ENCODE measurements at regions not wholly inside any gene's neighbourhood (a gene's known extent, or its start where the extent isn't known, plus 50 kb on each side); places are given as distances from the start of the nearest gene placed in this dataset.
"Not testable (repeated sequence)": the region's sequence is repeated elsewhere in the genome, so short reads cannot be mapped to it uniquely, and the experiment has no call there.

DNA sequence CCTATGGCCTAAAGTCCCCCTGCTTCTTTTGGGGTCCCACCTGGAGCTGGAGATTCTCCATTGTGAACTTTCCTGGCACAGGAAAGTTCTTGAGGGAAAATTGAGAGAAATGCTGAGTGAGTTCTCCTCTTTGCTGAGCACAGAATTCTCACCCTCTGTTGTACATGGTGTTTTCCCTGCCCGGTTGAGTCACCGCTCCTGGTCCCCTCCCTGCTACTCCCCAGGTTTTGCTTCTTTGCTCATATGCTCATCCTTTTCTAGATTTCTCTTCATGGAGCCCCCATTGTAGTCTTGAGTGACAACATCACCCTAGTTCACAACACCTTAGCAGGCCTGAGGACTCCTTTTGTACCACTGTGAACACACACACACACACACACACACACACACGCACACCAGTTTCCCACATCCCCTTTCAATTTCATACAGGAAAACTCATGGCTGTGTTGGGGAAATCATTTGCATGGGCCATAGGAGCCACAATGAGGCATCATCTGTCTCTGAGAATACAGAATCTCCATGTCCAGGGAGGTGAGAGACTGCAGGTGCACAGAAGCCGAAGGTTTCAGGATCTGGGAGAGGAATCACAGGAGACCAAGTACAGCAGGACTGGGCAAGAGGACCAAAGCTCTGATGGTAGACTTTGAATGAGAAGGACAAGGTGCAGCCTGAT lies 585.3 kb downstream of the GOLGA6L6 start:
- no peak overlapping the region for H3K4me3 ChIP-seq
- no peaks in the 10 kb centered on the region for H3K36me3 ChIP-seq (ENCODE audit: low read depth, missing control alignments)
- no peak for DNase-seq
- no peaks in the 10 kb centered on the region for H3K27me3 ChIP-seq
- no peak overlapping the region for H3K27ac ChIP-seq
- WGBS, 2 donors: 62 to 68% methylated on average over 4 of the region's 4 CpGs
- TF ChIP-seq, protein P1, sequence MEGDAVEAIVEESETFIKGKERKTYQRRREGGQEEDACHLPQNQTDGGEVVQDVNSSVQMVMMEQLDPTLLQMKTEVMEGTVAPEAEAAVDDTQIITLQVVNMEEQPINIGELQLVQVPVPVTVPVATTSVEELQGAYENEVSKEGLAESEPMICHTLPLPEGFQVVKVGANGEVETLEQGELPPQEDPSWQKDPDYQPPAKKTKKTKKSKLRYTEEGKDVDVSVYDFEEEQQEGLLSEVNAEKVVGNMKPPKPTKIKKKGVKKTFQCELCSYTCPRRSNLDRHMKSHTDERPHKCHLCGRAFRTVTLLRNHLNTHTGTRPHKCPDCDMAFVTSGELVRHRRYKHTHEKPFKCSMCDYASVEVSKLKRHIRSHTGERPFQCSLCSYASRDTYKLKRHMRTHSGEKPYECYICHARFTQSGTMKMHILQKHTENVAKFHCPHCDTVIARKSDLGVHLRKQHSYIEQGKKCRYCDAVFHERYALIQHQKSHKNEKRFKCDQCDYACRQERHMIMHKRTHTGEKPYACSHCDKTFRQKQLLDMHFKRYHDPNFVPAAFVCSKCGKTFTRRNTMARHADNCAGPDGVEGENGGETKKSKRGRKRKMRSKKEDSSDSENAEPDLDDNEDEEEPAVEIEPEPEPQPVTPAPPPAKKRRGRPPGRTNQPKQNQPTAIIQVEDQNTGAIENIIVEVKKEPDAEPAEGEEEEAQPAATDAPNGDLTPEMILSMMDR (IDR thresholded peaks at IDR 0.05): no peak
- TF ChIP-seq POLR2A (IDR thresholded peaks at IDR 0.05): no peak
- intact Hi-C loops (cut with DNase I; ENCODE audit: low total_unique reads): no loop called here
- no peaks in the 10 kb centered on the region for H3K4me1 ChIP-seq
- no peaks in the 10 kb centered on the region for H3K9me3 ChIP-seq

DNA sequence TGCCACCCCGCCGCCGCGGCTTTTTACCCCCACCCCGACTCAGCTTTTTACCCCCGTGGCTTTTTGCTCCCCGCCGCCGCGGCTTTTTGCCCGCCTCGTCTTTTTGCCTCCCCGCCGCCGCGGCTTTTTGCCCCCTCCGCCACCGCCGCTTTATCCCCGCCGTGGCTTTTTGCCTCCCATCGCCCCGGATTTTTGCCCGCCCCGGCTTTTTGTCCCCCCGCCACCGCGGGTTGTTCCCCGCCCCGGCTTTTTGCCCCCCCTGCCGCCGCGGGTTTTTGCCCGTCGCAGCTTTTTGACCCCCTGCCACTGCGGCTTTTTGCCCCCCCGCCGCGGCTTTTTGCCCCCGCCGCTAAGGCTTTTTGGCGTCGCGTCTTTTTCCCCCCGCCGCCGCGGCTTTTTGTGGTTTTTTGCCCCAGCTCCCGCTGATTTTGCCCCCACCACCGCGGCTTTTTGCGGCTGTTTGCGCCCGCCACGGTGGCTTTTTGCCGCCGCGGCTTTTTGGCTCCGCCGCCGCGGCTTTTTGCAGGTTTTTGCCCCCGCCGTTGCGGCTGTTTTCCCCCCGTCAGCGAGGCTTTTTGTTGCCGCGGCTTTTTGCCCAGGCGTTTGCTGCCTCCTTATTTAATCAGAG lies 597.2 kb downstream of the GOLGA6L6 start:
- TF ChIP-seq POLR2A (IDR thresholded peaks at IDR 0.05): no peak
- TF ChIP-seq, protein P1 (IDR thresholded peaks at IDR 0.05): no peak
- Histone ChIP-seq H3K36me3 (ENCODE audit: low read depth, missing control alignments) (no peaks in the 10 kb centered on the region), H3K4me1 (no peaks in the 10 kb centered on the region), H3K9me3 (no peaks in the 10 kb centered on the region), H3K27me3 (no peaks in the 10 kb centered on the region), H3K4me3 (peak overlapping the region; percentile 46 to 51), H3K27ac (peak overlapping the region; percentile 44 to 53)
- WGBS, 2 donors: 25 to 35% methylated on average over 56 to 70 of the region's 70 CpGs
- intact Hi-C loops (cut with DNase I; ENCODE audit: low total_unique reads): no loop called here
- DNase-seq: no peak

DNA sequence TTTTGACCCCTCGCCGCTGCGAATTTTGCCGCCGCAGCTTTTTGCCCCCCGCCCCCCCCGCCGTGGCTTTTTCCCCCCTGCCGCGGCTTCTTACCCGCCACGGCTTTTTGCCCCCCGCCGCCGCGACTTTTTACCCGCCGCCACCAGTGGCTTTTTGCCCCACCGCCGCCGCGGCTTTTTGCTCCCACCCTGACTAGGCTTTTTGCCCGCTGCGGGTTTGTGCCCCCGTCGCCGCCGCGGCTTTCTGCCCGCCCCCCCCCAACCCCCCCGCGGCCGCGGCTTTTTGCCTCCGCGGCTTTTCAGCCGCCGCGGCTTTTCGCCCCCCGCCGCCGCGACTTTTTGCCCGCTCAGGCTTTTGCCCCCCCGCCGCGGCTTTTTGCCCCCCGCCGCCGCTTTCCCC lies 598.1 kb downstream of the GOLGA6L6 start:
- Histone ChIP-seq H3K36me3 (ENCODE audit: low read depth, missing control alignments) (no peaks in the 10 kb centered on the region), H3K27ac (peak overlapping the region in 1 of 2 donors; percentile 44), H3K27me3 (no peaks in the 10 kb centered on the region), H3K4me1 (no peaks in the 10 kb centered on the region), H3K9me3 (no peaks in the 10 kb centered on the region), H3K4me3 (peak overlapping the region; percentile 46 to 51)
- 27 to 30% methylated on average over 32 to 50 of the region's 51 CpGs for WGBS, 2 donors
- TF ChIP-seq, protein P1 (IDR thresholded peaks at IDR 0.05): no peak
- no peak for TF ChIP-seq POLR2A (IDR thresholded peaks at IDR 0.05)
- intact Hi-C loops (cut with DNase I; ENCODE audit: low total_unique reads): no loop called here
- DNase-seq: peak; percentile 14

DNA sequence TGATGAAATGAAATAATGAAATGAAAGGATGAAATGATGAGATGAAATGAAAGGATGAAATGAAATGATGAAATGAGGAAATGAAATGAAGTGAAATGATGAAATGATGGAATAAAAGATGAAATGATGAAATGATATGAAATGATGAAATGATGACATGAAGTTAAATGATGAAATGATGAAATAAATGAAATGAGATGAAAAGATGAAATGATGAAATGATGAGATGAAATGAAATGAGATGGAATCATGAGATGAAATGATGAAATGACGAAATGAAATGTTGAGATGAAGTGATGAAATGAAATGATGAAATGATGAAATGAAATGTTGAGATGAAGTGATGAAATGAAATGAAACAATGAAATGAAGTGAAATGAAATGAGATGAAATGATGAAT lies 638.3 kb downstream of the GOLGA6L6 start:
- H3K27ac ChIP-seq; H3K36me3 ChIP-seq (ENCODE audit: low read depth, missing control alignments); intact Hi-C loops (cut with DNase I; ENCODE audit: low total_unique reads); H3K9me3 ChIP-seq; H3K4me1 ChIP-seq; H3K4me3 ChIP-seq; H3K27me3 ChIP-seq; DNase-seq: not testable (repeated sequence)
- WGBS, 2 donors: 33 to 54% methylated on average over 1 of the region's 1 CpG

DNA sequence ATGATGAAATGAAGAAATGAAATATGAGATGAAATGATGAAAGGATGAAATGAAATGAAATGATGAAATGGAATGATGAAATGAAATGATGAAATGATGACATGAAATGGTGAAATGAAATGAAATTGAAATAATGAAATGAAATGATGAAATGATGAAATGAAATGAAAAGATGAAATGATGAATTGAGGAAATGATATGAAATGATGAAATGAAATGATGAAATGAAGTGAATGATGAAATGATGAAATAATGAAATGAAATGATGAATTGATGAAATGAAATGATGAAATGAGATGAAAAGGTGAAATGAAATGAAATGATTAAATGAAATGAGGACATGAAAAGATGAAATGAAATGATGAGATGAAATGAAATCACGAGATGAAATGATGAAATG lies 639.2 kb downstream of the GOLGA6L6 start:
- H3K27me3 ChIP-seq; H3K4me3 ChIP-seq; H3K9me3 ChIP-seq; H3K36me3 ChIP-seq (ENCODE audit: low read depth, missing control alignments); DNase-seq; H3K4me1 ChIP-seq; H3K27ac ChIP-seq; intact Hi-C loops (cut with DNase I; ENCODE audit: low total_unique reads): not testable (repeated sequence)
- WGBS, 2 donors: 54 to 55% methylated on average over 1 of the region's 1 CpG

DNA sequence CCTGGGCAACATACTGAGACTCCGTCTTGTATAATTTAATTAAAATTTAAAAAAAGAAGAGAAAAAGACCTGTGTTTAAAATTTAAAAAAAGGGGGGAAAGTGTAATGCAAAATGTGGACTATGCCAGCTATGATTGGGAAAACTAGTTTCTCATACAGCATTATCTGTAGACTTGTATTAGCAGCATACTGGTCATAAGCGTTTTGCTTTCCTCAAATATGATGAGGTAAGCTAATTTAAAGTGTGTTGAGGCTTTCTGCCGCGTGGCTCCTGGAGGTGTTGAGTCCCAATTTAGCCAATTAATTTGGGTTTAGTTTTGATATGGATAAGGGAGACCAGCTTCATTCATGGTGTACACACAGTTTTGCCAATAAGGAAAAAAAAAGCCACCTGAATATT lies 640.2 kb downstream of the GOLGA6L6 start:
- H3K9me3 ChIP-seq; H3K4me3 ChIP-seq; H3K4me1 ChIP-seq; DNase-seq; H3K27me3 ChIP-seq; H3K36me3 ChIP-seq (ENCODE audit: low read depth, missing control alignments); H3K27ac ChIP-seq; intact Hi-C loops (cut with DNase I; ENCODE audit: low total_unique reads): not testable (repeated sequence)
- 61 to 62% methylated on average over 4 of the region's 4 CpGs for WGBS, 2 donors
